ENCODE measurements at regions not wholly inside any gene's neighbourhood (a gene's known extent, or its start where the extent isn't known, plus 50 kb on each side); places are given as distances from the start of the nearest gene placed in this dataset.

DNA sequence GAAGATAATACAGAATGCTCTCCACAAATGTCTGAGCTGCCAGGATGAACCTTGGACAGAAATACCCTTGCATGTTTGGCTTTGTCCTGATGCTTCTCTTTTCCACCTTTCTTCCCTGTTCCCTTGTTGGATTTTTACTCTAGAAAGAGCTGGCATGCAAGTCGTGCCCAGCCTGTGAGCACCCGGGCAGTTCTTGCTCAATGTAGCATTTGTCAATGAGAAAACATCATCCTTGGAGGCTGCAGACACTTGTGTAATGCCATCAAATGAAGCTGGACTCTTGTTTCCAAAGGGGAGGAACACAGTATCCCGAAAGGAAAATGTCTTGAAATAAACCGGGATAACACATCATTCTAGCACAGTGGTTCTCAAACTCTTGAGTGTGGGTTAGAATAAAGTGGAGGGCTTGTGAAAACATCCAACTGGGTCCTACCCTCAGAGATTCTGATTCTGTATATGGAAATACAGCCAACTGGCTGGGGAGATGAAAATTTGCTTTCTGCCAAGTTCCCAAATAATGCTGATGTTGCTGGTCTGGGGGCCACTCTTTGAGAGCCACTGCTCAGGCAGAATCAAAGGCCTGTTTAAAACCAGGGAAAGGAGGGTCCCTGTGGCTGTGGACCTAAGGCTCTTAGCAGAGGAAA is 237.2 kb downstream of the SPATA18 start:
- no peak for ATAC-seq

DNA sequence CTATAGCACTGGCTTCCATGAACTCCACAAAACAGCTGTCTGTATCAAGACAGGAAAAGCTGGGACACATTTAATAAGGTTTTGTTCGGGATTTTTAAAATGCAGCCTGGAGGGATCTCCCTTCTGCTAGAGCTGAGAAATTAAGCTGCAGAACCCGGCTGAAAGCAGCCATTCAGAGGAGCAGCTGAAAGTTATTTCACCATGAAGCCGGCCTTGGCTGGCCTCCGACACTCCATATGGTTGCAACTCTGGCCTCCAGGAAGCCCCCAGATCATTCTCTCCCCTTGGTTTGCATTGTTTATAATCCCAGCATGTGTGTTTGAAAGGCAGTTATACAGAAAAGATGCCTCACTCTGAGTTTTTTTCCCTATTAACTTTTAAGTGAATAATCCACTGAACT is 239.4 kb downstream of the SPATA18 start:
- no peak for ATAC-seq

DNA sequence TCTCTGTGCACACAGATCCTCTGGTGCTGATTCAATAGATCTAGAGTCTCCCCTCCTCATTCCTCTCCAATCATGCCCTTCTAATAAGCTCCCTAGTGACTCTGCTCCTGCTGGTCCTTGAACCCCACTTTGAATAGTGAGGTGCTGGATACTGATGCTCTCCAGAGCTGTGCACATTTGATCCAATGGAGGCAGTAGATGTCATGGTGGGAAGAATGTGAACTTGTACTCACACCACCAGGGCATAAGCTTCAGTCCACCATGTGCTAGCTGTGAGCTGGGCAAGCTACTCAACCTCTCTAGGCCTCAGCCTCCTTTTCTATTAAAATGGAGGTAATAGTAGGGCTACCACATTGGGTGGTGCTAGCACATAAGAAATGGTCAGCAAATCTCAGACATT is 241.1 kb downstream of the SPATA18 start:
- no peak for ATAC-seq

DNA sequence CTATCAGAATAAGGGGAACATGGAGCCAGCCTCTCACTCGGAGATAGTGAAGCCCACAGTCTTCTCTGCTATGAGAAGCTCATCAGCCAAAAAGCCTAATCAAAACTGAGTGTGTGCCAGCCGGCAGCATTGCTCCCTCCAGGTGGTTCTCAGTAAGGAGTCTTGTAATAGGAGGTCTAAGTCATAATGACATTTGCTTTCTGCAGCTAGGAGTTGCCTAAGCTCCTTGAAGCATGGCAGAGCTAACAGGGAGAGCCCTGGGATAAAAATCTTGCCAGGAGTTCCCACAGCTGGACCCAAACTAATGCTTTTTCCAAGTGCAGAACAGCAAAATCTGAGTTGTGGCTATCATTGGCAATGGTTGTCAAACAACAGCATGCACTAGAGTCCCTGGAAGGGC is 245.2 kb downstream of the SPATA18 start:
- ATAC-seq, result no peak

DNA sequence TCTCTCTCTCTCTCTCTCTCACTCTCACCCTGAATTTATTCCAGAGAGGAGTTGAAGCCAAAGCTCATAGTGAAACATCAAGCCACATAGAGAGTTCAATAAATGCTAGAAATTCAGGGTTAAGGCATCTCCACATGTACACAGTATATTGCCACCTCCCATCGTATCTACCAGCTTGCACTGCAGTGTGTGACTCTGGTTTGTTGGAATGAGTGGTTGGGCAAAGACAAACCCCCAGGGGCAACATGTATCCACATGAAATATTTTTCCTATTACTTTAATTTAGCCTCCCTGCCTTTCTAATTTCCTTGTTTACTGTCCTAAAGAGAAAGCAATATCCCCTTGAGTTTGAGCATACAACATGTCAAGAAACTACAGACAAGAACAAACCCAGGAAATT is 247.3 kb downstream of the SPATA18 start:
- no peak for ATAC-seq

DNA sequence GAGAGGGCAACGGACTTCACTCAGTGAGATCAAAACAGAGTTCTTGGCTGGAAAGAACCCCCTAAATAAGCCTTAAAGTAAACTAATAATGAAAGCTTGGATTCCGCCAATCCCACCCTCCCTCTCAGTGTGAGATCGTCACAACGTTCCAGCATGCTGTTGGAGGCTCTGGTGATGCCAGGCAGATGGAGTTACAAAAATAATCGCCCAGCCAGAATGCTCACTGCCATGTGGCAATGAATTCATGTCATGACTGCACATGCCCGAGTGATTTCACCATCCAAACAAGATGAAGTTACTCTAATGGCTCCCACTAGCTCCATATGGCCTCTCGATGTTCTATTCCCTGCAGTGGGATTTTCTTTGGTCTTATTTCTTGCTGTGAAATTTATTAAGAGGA is 248.0 kb downstream of the SPATA18 start:
- ATAC-seq, result no peak

DNA sequence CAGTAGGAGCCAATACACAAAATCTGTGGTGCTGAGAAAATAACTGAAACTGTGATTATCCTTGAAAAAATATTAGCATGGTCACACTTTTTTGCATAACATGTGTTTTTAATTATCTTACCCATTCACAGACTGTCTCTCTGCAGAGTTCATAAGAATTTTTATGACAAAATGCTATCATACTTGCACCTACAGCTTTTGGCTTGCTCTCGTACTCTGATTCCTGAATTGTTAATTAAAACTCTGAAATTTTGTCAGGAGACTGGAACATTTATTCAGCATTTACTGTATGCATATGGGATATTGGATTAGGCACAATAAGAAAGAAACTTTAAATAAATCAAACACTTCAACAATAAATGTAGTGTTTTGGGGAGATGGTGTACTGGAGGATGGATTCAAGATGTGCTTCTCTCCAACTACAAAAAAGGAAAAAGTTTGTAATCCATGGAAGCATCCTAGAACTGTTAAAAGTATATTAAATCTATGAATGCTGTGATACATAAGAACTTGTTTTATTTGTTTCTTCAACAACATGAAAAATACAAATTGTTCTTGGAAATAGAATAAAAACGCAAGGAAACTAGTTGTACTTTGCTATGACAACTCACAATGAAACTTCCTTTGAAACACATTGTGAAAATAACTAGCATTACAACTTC is 260.5 kb downstream of the SPATA18 start:
- ATAC-seq, result no peak

DNA sequence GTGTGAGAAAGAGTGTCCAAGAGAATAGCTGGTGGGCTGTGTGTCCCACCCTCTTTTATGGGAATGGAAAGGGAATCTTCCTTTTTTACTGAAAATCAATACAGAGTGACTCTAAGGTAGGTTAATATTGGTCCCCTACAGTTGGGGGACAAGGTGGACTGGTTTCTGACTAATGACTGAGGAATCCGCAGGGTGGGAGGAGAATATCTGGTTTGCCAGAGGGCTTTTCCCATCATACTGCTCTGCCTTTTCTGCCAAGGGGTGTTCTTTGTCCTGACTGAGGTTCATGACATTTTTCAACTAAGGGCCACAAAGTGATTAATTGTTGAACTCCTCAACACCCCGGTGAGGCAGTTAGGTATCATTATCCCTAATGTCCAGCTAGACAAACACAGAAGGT is 261.6 kb downstream of the SPATA18 start:
- no peak for ATAC-seq

DNA sequence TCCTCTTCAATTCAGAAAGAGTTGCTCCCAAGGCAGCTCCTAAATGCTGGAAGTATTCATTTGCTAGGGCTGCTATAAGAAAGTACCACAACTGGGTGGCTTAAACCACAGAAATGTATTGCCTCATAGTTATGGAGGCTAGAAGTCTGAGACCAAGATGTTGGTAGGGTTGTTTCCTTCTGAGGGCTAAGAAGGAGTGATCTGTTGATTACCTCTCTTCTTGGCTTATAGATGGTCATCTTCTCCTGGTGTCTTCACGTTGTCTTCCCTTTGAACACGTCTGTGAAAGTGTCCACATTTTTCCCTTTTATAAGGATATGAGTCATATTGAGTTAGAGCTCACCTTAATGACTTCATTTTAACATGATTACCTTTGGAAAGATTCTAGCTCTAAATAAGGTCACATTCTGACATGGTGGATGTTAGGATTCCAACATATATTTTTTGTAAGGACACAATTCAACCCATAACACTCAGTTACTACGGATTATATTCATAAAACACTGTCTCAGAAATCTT is 266.3 kb downstream of the SPATA18 start:
- no peak for ATAC-seq

DNA sequence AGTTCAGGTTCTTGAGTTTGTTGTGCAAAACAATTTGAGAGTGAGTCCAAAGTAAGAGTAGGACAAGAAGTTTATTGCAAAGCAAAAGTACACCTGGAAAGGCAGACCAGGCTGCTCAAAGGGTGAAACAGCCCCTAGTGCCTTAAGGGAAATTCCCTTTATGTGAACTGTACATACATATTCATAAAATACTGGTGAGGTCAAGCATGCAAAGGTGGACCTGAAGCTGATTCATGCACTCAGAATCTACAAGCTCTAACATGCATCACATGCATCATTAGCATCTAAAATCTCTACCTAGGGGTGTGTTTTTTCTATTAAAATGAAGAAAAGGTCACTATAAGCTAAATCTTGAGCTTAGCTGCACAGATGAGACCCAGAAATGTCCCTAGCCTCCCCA is 266.9 kb downstream of the SPATA18 start:
- ATAC-seq, result no peak

DNA sequence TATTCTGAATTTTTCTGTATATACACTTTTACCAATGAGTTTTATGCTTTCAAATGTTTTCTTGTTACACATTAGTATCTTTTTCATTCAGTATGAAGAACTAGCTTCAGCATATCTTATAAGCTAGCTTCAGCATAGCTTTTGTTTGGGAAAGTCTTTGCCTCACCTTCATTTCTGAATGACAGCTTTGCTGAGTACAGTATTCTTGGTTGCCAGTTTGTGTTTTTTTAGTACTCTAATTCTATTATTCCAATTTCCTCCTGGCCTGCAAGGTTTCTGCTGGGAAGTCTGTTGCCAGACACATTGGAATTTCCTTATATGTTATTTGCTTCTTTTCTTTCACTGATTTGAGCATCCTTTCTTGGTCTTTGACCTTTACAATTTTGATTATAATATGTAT is 278.8 kb downstream of the SPATA18 start:
- ATAC-seq, result no peak

DNA sequence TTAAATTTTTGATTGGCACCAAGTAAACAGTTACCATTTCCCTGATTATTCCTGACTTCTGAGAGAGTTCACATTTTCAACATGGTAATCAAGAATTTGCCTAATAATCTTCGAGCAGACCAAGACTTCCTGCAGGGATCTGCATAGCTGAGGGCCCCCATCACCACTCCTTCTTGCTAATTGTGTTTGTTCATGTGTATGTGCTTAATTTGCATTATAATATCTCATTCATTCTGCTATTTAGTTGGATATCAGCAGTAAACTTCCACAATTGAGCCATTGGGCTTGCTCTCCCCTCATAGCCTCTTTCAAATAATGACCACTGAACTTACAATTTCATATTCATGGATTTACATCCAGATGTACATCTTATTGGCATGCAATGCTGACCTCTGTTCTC is 292.5 kb downstream of the SPATA18 start:
- ATAC-seq, result no peak

DNA sequence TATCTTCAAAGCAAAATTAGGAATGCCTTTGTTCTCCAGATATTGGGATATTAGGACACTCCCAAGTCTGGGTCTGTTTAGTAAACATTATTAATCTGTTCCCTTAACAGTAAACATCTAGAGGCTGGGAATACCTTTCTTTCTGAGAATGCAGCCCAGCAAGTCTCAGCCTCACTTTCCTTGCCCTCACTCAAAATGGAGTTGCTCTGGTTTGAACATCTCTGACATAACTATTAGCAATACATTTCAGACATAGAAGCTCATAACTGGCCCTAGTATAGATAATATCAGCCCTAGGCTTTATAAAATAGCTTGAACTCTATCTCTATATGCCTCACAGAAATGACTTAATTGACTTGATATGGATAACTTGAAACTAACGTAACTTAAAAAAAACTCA is 299.8 kb downstream of the SPATA18 start:
- no peak for ATAC-seq

DNA sequence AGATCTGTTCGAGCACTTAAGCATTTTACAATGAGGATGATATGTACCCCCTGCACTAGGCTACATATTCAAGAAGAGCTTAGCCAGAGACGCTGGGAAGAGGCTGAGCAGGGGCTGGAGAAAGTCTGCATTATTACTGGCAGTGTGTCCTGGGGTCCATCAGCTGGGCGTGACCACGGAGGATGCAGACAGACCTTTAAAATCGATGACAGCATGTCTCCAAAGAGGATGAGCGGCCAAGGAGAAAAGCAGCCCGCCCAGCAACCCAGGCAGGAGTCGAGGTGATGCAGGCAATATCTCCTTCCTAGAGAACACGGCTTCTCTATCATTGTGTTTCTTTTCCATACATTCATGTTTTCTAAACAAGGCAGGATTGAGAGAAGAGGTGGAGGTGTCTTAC is 300.7 kb downstream of the USP46 start:
- no peak for ATAC-seq

DNA sequence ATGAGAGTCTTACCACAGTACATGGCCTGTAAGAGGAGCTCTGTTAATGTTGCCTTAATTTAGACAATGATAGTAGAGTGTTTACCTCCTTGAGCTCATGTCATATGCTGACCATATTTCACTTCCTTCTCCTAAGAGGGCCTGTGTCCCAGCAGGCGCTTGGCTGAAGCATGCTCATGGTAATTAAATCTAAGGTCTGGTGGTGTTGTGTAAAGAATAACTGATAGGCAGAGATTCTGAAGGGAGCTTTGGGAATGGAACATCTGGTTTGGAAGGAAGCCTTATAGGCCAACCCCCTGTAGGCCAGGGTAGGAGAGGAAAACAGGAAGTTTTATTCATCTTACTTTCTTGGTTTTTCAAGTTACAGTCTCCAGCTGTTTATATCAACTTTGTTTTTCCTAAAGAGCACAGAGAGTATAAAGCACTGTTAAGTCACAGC is 300.2 kb downstream of the USP46 start:
- ATAC-seq, result no peak

DNA sequence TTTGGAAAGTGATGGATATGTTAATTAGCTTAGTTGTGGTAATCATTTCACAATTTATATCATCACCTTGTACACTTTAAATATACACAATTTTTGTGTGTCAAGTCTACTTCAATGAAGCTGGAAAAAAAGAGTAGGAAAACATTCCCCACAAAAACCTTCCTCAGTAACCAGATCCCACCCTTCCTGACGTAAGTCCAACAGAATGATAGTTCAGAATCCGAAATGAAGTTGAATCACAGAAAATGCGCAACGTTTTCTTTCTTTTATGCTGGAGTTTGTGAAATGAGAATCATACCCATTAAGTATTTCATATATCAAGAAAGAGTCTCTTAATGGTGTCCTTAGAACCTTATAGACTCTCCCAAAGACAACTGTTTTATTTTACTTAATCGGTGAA is 292.9 kb downstream of the USP46 start:
- no peak for ATAC-seq

DNA sequence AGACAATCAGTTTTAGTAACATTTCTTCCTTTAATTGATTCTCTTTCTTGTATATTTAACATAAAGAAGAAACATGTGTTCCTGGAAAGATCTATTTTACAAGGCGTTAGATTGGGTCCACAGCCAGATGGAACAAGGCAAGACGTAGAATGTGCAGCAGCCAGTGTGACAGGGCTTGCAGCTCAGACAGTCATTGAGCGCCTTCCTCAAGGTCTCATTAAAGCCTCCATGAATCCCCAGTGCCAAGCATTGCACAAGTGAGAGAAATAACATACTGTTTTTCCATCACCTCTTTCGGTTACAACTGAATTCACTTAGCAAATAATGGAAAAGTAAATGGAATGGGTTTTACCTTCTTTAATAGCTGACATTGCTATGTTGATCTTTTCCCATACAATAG is 292.5 kb downstream of the USP46 start:
- no peak for ATAC-seq

DNA sequence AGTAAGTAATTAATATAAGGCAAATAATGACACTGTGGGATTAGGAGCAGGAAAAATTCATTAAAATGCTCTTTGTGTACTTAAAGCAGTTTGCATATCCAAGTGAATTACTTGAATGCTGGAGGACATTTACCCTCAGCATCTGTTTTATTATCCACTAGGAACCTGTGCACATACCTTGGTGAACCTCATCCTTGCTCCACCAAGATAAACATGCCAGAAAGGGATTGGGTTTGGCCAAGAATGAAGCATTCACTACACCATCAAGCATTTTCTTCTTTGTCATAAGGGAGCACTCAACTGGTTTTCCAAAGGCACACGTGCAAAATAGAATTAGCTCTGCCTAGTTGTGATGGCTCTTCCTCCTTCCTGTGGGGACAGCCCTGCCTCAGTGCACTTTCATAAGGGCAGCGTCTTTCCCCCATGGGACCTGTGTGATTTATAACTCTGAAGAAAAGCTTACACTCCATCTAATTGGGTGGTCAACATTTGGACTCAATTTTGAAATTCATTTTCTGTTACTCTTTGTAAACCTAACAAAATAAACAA is 291.7 kb downstream of the USP46 start:
- no peak for ATAC-seq

DNA sequence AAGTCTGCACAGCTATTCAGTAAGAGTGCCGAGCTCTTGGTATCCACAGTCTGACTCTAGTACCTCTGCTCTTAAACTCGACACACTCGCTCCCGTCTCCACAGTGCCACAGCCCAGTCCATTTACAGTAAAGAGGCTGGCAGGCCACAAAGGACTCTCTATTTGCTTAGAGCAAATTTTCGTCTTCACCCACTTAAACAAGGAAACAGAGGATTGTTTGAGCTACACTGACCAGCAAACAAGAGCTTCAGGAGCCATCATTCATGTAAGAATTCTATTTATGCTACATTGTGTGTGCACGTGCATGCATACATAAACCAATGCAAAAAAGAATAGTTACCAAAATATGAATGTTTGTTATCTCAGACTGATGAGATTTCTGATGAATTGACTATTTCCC is 290.2 kb downstream of the USP46 start:
- no peak for ATAC-seq

DNA sequence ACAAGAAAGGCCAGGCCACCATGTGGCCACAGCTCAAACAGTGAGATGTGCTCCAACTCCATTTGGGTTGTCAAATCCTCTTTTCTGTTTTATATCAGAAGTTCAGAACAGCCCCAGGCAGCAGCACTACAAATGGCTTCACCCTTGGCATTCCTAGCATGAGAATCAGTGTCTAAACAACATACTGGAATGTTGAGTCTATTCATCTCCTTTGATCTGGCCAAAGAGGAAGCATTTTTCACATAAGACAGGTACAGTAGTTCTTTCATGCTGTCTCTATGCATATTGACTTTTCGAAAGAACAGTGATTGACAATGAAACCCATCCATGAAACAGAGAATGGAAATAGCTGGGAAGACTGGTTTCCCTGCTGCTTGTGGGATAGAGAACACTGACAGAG is 289.5 kb downstream of the USP46 start:
- no peak for ATAC-seq

DNA sequence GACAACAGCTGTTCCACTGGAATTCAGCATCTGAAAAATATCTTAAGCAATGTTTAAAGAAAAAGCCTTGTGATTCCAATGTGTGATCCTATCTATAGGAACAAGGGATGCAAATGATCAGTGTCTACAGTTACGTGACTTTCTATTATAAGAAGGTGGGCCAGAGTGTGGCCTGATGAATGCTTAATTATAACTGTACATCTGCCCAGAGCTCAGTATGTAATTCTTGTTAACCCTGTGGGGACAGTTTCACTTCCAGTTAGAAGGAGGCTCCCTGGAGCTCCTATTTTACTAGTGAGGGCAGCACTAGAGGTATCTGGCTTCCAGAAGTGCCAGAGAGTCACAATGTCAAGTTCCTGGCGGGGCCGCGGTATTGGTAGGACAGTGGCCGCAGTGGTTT is 288.5 kb downstream of the USP46 start:
- ATAC-seq, result no peak

DNA sequence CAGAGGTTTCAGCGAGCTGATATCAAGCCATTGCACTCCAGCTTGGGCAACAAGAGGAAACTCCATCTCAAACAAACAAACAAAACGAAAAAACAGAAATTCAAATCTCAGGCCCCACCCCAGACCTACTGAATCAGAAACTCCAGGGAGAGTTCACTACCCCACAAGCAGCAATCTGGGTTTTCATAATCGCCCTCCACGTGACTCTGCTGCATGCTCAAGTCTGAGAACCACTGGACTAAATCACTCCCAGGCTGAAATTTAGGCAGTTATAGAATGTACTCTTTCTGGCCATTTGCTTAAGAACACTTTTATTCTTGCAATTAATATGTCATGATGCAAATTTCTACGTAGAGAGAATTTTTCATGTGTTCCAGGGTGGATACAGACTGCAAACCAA is 287.3 kb downstream of the USP46 start:
- no peak for ATAC-seq

DNA sequence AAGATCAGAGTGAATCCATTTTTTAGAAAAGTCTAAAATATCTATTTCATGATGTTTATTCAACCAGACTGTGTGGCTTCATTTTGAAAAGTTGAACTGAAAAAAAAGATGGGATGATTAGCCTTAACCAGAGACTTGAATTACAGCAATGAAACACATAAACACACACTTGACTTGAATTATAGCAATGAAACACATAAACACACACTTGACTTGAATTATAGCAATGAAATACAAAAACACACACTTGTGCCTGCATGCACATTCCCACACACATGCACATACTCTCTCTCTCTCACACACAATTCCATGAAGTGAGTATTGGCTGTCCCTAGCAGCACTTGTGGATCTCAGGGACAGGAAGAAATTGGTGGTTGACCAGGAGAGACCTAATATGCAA is 286.8 kb downstream of the USP46 start:
- ATAC-seq, result no peak

DNA sequence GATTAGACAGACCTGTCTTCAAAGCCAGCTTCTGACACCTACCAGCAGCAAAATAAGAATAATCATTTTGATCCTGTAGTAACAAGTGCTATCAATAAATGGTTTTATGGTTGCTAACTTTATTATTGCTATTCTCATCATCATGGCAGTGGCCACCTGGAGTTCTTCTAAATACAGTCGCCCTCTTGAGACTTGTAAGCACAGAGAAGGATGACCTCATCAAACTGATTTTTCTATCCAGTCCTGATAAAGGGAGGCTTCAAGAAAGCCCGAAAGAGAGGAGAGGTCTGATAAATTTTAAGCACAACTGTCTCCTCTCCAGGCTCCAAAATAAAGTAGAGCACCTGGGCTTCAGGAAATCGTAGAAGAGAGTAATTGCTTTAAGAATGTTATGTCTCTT is 286.4 kb downstream of the USP46 start:
- no peak for ATAC-seq
